Vagina (tissue), 2 donors: ENCODE measurements at regions not wholly inside any gene's neighbourhood (a gene's known extent, or its start where the extent isn't known, plus 50 kb on each side); places are given as distances from the start of the nearest gene placed in this dataset.

Source experiments
- POLR2A ChIP-seq, 2 donors: fragments of 450-650 bp; IDR thresholded peaks; one replicate each; pipeline ENCODE4 v1.6.1; 2017; ENCODE audit warnings: antibody characterized with exemption in 2 of 2, mild to moderate bottlenecking in 2 of 2, moderate library complexity in 2 of 2
- TF ChIP-seq, protein P1 (sequence below), 3 experiments: fragments of 450-650 bp in 2 of 3; fragments of 200-600 bp in 1 of 3; sonication (generic) in 1 of 3; IDR thresholded peaks; one replicate each; pipeline ENCODE4 v1.5.1; 2017 to 2019; ENCODE audit warnings: antibody characterized with exemption in 3 of 3, mild to moderate bottlenecking in 2 of 3, moderate library complexity in 2 of 3

DNA sequence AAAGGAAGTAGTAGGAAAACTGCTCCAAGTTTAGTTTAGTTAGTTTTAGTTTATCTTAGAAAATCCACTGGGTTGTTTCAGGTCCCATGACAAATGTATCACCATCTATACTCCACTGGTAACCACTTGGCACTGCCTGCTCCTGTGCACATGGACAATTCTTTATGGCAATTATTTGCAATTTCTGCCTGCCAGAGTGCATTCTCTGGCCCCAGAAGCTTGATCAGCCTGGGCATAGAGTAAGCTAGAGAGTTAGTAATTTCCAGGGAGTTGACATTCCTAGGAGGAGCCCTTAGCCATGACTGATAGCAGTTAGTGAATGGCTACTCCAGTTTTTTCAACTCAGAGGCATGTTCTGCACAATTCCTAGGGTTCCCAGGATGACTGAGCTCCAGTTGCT, 203.2 kb upstream of the FGF13 start:
- no peak for TF ChIP-seq POLR2A (IDR thresholded peaks at IDR 0.05)
- TF ChIP-seq, protein P1, sequence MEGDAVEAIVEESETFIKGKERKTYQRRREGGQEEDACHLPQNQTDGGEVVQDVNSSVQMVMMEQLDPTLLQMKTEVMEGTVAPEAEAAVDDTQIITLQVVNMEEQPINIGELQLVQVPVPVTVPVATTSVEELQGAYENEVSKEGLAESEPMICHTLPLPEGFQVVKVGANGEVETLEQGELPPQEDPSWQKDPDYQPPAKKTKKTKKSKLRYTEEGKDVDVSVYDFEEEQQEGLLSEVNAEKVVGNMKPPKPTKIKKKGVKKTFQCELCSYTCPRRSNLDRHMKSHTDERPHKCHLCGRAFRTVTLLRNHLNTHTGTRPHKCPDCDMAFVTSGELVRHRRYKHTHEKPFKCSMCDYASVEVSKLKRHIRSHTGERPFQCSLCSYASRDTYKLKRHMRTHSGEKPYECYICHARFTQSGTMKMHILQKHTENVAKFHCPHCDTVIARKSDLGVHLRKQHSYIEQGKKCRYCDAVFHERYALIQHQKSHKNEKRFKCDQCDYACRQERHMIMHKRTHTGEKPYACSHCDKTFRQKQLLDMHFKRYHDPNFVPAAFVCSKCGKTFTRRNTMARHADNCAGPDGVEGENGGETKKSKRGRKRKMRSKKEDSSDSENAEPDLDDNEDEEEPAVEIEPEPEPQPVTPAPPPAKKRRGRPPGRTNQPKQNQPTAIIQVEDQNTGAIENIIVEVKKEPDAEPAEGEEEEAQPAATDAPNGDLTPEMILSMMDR (IDR thresholded peaks at IDR 0.05), result no peak
